ENCODE measurements at regions not wholly inside any gene's neighbourhood (a gene's known extent, or its start where the extent isn't known, plus 50 kb on each side); places are given as distances from the start of the nearest gene placed in this dataset.

DNA sequence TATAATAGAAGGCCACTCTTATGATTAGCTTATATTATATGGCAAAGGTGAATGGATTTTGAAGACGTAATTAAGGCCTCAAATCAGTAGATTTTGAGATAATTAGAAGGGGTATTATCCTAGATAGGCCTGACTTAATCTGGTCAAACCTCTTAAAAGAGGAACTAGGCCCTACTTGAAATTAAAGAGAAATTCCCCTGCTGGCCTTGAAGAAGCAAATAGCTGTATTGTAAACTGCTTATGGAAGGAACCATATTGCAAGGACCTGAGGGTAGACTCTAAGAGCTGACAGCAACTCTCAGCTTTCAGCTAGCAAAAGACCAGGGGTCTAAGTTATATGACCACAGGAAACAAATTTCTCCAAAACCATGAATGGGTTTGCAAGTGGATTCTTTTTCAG, 219.0 kb upstream of the ONECUT1 start:
- TF ChIP-seq, protein P1, sequence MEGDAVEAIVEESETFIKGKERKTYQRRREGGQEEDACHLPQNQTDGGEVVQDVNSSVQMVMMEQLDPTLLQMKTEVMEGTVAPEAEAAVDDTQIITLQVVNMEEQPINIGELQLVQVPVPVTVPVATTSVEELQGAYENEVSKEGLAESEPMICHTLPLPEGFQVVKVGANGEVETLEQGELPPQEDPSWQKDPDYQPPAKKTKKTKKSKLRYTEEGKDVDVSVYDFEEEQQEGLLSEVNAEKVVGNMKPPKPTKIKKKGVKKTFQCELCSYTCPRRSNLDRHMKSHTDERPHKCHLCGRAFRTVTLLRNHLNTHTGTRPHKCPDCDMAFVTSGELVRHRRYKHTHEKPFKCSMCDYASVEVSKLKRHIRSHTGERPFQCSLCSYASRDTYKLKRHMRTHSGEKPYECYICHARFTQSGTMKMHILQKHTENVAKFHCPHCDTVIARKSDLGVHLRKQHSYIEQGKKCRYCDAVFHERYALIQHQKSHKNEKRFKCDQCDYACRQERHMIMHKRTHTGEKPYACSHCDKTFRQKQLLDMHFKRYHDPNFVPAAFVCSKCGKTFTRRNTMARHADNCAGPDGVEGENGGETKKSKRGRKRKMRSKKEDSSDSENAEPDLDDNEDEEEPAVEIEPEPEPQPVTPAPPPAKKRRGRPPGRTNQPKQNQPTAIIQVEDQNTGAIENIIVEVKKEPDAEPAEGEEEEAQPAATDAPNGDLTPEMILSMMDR (conservative IDR thresholded peaks at IDR 0.05; ENCODE audit: low read depth, low read length): no peak
- no peak overlapping the region for H3K4me3 ChIP-seq (ENCODE audit: low read depth, low read length)
- DNase-seq (ENCODE audit: low read depth): no peak

DNA sequence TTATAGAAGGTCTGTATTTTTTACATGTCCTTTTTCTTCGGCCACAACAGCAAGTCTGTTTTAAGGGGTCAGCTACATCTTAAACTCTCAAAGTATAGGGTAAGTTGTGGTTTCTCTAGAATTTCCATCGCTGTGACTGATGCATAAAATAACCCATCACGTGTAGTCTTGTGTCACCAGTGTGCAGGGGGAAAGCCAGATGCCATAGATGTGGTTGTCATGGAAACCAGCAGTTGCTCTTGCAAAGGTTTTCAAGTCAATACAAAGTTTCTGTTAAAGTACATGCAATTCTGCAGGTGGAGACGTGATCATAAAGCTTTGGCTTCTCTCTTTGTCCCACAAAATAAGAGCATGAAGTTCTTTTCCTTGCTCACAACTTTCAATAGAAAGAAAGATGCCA, 210.3 kb upstream of the ONECUT1 start:
- TF ChIP-seq, protein P1 (conservative IDR thresholded peaks at IDR 0.05; ENCODE audit: low read depth, low read length): no peak
- H3K4me3 ChIP-seq (ENCODE audit: low read depth, low read length): no peak overlapping the region
- no peak for DNase-seq (ENCODE audit: low read depth)

DNA sequence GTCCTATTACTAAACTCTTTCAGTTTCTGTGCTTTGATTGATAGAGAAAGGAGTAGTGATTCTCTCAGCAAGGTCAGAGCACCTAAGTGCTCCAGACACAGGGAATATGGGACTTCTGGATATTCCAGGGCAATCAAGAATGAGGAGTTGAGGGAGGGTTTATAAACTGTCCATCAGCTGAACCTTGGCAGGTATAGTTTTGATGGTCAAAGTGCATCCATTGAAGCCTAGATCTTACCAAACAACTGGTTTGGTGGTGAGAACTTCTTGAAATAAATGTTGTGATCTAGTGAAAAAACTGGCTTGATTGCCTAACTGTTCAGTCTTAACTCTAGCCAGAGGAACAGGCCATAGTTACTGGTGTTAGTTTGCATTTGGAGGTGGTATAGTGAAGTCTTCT, 207.0 kb upstream of the ONECUT1 start:
- TF ChIP-seq, protein P1 (conservative IDR thresholded peaks at IDR 0.05; ENCODE audit: low read depth, low read length): no peak
- DNase-seq (ENCODE audit: low read depth): no peak
- H3K4me3 ChIP-seq (ENCODE audit: low read depth, low read length): no peak overlapping the region

DNA sequence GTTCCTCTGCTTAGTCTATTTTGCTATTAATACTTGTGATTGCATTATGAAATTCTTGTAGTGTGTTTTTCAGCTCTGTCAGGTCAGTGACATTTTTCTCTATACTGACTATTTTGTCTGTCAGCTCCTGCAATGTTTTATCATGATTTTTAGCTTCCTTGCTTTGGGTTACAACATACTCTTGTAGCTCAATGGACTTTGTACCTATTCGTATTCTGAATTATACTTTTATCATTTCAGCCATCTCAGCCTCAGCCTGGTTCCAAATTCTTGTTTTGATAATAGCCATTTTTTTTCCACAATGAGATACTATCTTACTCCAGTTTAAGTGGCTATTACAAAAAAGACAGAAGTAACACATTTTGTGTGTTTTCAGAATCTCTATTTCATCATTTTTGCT, 204.2 kb upstream of the ONECUT1 start:
- TF ChIP-seq, protein P1 (conservative IDR thresholded peaks at IDR 0.05; ENCODE audit: low read depth, low read length): no peak

DNA sequence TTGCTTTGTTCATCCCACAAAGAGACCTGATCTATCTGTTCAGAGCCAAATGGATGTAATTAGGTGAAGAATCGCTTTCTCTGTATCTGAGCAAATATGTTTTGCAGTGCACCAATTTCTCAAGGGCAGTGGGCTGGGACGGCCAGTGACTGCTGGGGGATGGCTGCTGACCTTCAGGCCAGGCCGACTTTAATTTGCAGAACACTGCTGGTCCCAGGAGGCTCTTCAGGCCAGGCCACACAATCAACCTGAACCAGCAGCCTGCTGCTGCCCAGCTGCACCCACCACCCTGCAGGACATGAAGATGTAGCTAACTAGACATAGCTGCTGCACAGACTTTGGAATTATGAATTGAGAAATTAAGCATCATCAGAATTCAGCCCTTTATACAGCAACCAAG, 194.4 kb upstream of the ONECUT1 start:
- no peak overlapping the region for H3K4me3 ChIP-seq (ENCODE audit: low read depth, low read length)
- no peak for DNase-seq (ENCODE audit: low read depth)
- TF ChIP-seq, protein P1 (conservative IDR thresholded peaks at IDR 0.05; ENCODE audit: low read depth, low read length): no peak

More for the DNA sequence above, 204.2 kb upstream of the ONECUT1 start:
- DNase-seq (ENCODE audit: low read depth): no peak
- no peak overlapping the region for H3K4me3 ChIP-seq (ENCODE audit: low read depth, low read length)

DNA sequence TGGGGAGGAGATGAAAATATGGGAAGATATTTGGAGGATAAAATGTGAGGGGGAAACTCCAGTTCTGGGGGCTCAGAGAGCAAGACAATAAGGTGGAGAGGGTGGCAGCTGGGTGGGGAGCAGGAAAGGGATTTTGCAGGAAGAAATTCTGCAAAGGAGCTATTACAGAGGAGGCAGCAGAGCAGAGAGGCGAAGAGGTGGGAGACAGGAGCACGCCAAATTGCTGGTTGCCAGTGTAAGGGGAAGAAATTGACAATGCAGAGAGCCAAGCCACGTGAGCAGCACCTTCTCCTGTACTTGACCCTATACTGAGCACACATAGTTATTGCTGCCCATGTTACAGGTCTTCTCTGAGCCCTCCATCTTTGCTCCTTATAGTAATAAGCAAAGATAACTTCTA, 190.3 kb upstream of the ONECUT1 start:
- TF ChIP-seq, protein P1 (conservative IDR thresholded peaks at IDR 0.05; ENCODE audit: low read depth, low read length): no peak
- no peak for DNase-seq (ENCODE audit: low read depth)
- H3K4me3 ChIP-seq (ENCODE audit: low read depth, low read length): no peak overlapping the region

DNA sequence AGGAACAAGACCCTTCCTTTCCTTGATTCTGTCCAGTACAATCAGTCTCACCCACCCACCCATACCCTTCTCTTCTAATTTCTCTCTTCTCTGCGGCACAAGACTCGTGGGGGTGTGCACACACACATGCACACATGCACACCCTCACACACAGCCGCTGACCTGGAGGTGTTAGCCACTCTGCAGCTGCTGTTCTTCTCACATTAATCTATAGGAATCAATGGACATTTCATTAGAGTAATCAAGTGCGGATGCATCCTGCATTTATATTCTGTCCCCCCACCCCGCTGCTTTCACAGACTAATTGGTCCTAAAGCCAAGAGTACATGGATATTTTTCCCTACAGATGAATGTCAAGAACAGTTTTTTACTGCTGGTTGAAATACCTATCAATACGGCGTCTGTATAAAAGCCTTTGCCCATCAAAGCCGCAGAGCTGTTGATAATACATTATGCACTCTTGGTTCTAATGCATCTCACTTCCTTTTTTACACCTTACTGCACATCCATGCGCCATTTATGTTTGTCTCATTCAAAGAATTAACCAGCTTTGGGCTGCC, 186.5 kb upstream of the ONECUT1 start:
- DNase-seq (ENCODE audit: low read depth): no peak
- TF ChIP-seq, protein P1 (conservative IDR thresholded peaks at IDR 0.05; ENCODE audit: low read depth, low read length): no peak
- H3K4me3 ChIP-seq (ENCODE audit: low read depth, low read length): no peak overlapping the region

Data from epithelial cell of proximal tubule (primary cell).